ENCODE measurements at regions not wholly inside any gene's neighbourhood (a gene's known extent, or its start where the extent isn't known, plus 50 kb on each side); places are given as distances from the start of the nearest gene placed in this dataset.

- Histone ChIP-seq H3K4me3 (ENCODE audit: low read depth in 1 of 3, low read length in 3 of 3) (no peak overlapping the region), H3K4me1 (ENCODE audit: control insufficient read depth in 4 of 4, insufficient read depth in 4 of 4, low read length in 3 of 4) (no peaks in the 10 kb centered on the region), H3K9me3 (ENCODE audit: control insufficient read depth in 4 of 4, low read length in 3 of 4) (peaks cover 0 to 2% (median 0%) of the 10 kb centered on the region in 4 donors), H3K36me3 (ENCODE audit: control insufficient read depth in 4 of 4, insufficient read depth in 3 of 4, low read depth in 1 of 4, low read length in 3 of 4) (no peaks in the 10 kb centered on the region), H3K27ac (ENCODE audit: low read depth in 1 of 2, low read length in 2 of 2) (no peak overlapping the region), H3K27me3 (ENCODE audit: control insufficient read depth in 4 of 4, insufficient read depth in 4 of 4, low read length in 3 of 4) (no peaks in the 10 kb centered on the region), H3K9ac (ENCODE audit: low read depth in 1 of 2, low read length in 2 of 2) (no peak overlapping the region)
- 94% methylated on average over 3 of the region's 3 CpGs for WGBS
- no peak for TF ChIP-seq GABPA (IDR thresholded peaks at IDR 0.05 in 1 of 2, conservative IDR thresholded peaks at IDR 0.05 in 1 of 2)
- no peak for TF ChIP-seq REST (IDR thresholded peaks at IDR 0.05)
- no peak for TF ChIP-seq SP1 (IDR thresholded peaks at IDR 0.05)
- TF ChIP-seq MAX (IDR thresholded peaks at IDR 0.05): no peak
- no peak for TF ChIP-seq HNF4G (IDR thresholded peaks at IDR 0.05)
- TF ChIP-seq RXRA (IDR thresholded peaks at IDR 0.05): no peak
- no peak for TF ChIP-seq EGR1 (IDR thresholded peaks at IDR 0.05; ENCODE audit: low read depth in 2 of 2)
- no peak for TF ChIP-seq YY1 (IDR thresholded peaks at IDR 0.05)
- TF ChIP-seq CTCF (IDR thresholded peaks at IDR 0.05; ENCODE audit: low read depth, low read length, missing input control): no peak
- no peak for TF ChIP-seq FOXA2 (IDR thresholded peaks at IDR 0.05)
- no peak for TF ChIP-seq NR2F2 (IDR thresholded peaks at IDR 0.05)
- TF ChIP-seq RAD21 (IDR thresholded peaks at IDR 0.05): no peak
- no peak for TF ChIP-seq FOXA1 (IDR thresholded peaks at IDR 0.05)
- TF ChIP-seq HNF4A (conservative IDR thresholded peaks at IDR 0.05): no peak
- no peak for TF ChIP-seq TAF1 (conservative IDR thresholded peaks at IDR 0.05)
- TF ChIP-seq JUND (IDR thresholded peaks at IDR 0.05): no peak
- no peak for TF ChIP-seq ATF3 (IDR thresholded peaks at IDR 0.05)
- no peak for TF ChIP-seq ZBTB33 (IDR thresholded peaks at IDR 0.05)
- DNase-seq (ENCODE audit: low spot score): no peak
These were observed 486.6 kb downstream of the IRS1 start for GRCh38 chr2:226313060-226313459.

Measured in liver (tissue), 8 donors.